Stomach (tissue), 4 donors: ENCODE measurements at regions not wholly inside any gene's neighbourhood (a gene's known extent, or its start where the extent isn't known, plus 50 kb on each side); places are given as distances from the start of the nearest gene placed in this dataset.

Source experiments
- EP300 ChIP-seq: sonication (generic); formaldehyde crosslinking; IDR thresholded peaks from one replicate; pipeline ENCODE4 v1.6.1; 2017; ENCODE audit warnings: antibody characterized with exemption
- POLR2A ChIP-seq, 4 donors: fragments of 450-650 bp; IDR thresholded peaks; one replicate each; pipeline ENCODE4 v1.6.1; 2016; ENCODE audit warnings: antibody characterized with exemption in 4 of 4, control low read depth in 2 of 4, mild to moderate bottlenecking in 1 of 4, moderate library complexity in 1 of 4
- POLR2AphosphoS5 ChIP-seq, 3 donors: sonication (generic); formaldehyde crosslinking; IDR thresholded peaks; one replicate each; pipeline ENCODE4 v1.6.1; 2016; ENCODE audit warnings: antibody characterized with exemption in 3 of 3
- TF ChIP-seq, protein P1 (sequence below), 7 experiments: fragments of 450-650 bp in 4 of 7; fragments of 200-600 bp in 3 of 7; sonication (generic) in 3 of 7; IDR thresholded peaks; one replicate each; pipeline ENCODE4 v1.5.1; 2016 to 2019; ENCODE audit warnings: antibody characterized with exemption in 7 of 7, control low read depth in 2 of 7, mild to moderate bottlenecking in 1 of 7

GRCh38 chr7:43011879-43012278 is 79.7 kb downstream of the MRPL32 start:
- TF ChIP-seq, protein P1, sequence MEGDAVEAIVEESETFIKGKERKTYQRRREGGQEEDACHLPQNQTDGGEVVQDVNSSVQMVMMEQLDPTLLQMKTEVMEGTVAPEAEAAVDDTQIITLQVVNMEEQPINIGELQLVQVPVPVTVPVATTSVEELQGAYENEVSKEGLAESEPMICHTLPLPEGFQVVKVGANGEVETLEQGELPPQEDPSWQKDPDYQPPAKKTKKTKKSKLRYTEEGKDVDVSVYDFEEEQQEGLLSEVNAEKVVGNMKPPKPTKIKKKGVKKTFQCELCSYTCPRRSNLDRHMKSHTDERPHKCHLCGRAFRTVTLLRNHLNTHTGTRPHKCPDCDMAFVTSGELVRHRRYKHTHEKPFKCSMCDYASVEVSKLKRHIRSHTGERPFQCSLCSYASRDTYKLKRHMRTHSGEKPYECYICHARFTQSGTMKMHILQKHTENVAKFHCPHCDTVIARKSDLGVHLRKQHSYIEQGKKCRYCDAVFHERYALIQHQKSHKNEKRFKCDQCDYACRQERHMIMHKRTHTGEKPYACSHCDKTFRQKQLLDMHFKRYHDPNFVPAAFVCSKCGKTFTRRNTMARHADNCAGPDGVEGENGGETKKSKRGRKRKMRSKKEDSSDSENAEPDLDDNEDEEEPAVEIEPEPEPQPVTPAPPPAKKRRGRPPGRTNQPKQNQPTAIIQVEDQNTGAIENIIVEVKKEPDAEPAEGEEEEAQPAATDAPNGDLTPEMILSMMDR (IDR thresholded peaks at IDR 0.05): no peak
- TF ChIP-seq POLR2A (IDR thresholded peaks at IDR 0.05) (no peak), EP300 (no peak), POLR2AphosphoS5 (IDR thresholded peaks at IDR 0.05) (no peak)
